ENCODE measurements at regions not wholly inside any gene's neighbourhood (a gene's known extent, or its start where the extent isn't known, plus 50 kb on each side); places are given as distances from the start of the nearest gene placed in this dataset.

GRCh38 chr9:16025627-16026026 lies 472.8 kb downstream of the CCDC171 start:
- no peak for TF ChIP-seq POLR2A (IDR thresholded peaks at IDR 0.05; ENCODE audit: low read length)
- TF ChIP-seq GATA1 (IDR thresholded peaks at IDR 0.05; ENCODE audit: low read depth, low read length), result no peak

GRCh38 chr9:16026886-16027285 lies 474.0 kb downstream of the CCDC171 start:
- no peak for DNase-seq
- no peak for TF ChIP-seq POLR2A (IDR thresholded peaks at IDR 0.05; ENCODE audit: low read length)
- no peak for TF ChIP-seq GATA1 (IDR thresholded peaks at IDR 0.05; ENCODE audit: low read depth, low read length)

More at GRCh38 chr9:16025627-16026026, 472.8 kb downstream of the CCDC171 start:
- DNase-seq, result no peak

- TF ChIP-seq GATA1 (IDR thresholded peaks at IDR 0.05; ENCODE audit: low read depth, low read length) (no peak), POLR2A (IDR thresholded peaks at IDR 0.05; ENCODE audit: low read length) (no peak)
- DNase-seq, result no peak
Observed at GRCh38 chr9:16028548-16028947, 475.7 kb downstream of the CCDC171 start.

GRCh38 chr9:16029046-16029615 lies 476.3 kb downstream of the CCDC171 start:
- TF ChIP-seq GATA1 (IDR thresholded peaks at IDR 0.05; ENCODE audit: low read depth, low read length) (no peak), POLR2A (IDR thresholded peaks at IDR 0.05; ENCODE audit: low read length) (no peak)
- DNase-seq, result no peak

GRCh38 chr9:16029796-16030363 lies 477.0 kb downstream of the CCDC171 start:
- DNase-seq, result no peak
- no peak for TF ChIP-seq POLR2A (IDR thresholded peaks at IDR 0.05; ENCODE audit: low read length)
- no peak for TF ChIP-seq GATA1 (IDR thresholded peaks at IDR 0.05; ENCODE audit: low read depth, low read length)

- no peak for TF ChIP-seq POLR2A (IDR thresholded peaks at IDR 0.05; ENCODE audit: low read length)
- no peak for DNase-seq
Observed at GRCh38 chr9:16030528-16031185, 477.8 kb downstream of the CCDC171 start.

- no peak for DNase-seq
Observed at GRCh38 chr9:16031486-16031885, 478.6 kb downstream of the CCDC171 start.

GRCh38 chr9:16031971-16032370 lies 479.1 kb downstream of the CCDC171 start:
- no peak for DNase-seq
- TF ChIP-seq GATA1 (IDR thresholded peaks at IDR 0.05; ENCODE audit: low read depth, low read length) (no peak), POLR2A (IDR thresholded peaks at IDR 0.05; ENCODE audit: low read length) (no peak)

More at GRCh38 chr9:16031486-16031885, 478.6 kb downstream of the CCDC171 start:
- TF ChIP-seq GATA1 (IDR thresholded peaks at IDR 0.05; ENCODE audit: low read depth, low read length) (no peak), POLR2A (IDR thresholded peaks at IDR 0.05; ENCODE audit: low read length) (no peak)

GRCh38 chr9:16032799-16033198 lies 480.0 kb downstream of the CCDC171 start:
- no peak for DNase-seq
- no peak for TF ChIP-seq POLR2A (IDR thresholded peaks at IDR 0.05; ENCODE audit: low read length)
- no peak for TF ChIP-seq GATA1 (IDR thresholded peaks at IDR 0.05; ENCODE audit: low read depth, low read length)

GRCh38 chr9:16033253-16033652 lies 480.4 kb downstream of the CCDC171 start:
- no peak for TF ChIP-seq POLR2A (IDR thresholded peaks at IDR 0.05; ENCODE audit: low read length)
- TF ChIP-seq GATA1 (IDR thresholded peaks at IDR 0.05; ENCODE audit: low read depth, low read length), result no peak

GRCh38 chr9:16033921-16034691 lies 481.3 kb downstream of the CCDC171 start:
- no peak for DNase-seq
- TF ChIP-seq POLR2A (IDR thresholded peaks at IDR 0.05; ENCODE audit: low read length) (no peak), GATA1 (IDR thresholded peaks at IDR 0.05; ENCODE audit: low read depth, low read length) (no peak)

More at GRCh38 chr9:16033253-16033652, 480.4 kb downstream of the CCDC171 start:
- DNase-seq, result no peak

- DNase-seq, result peak; percentile 20 to 25
Observed at GRCh38 chr9:16039218-16039987, 486.6 kb downstream of the CCDC171 start.

GRCh38 chr9:16039988-16040761 lies 487.3 kb downstream of the CCDC171 start:
- no peak for DNase-seq
- TF ChIP-seq GATA1 (IDR thresholded peaks at IDR 0.05; ENCODE audit: low read depth, low read length) (no peak), POLR2A (IDR thresholded peaks at IDR 0.05; ENCODE audit: low read length) (no peak)

More at GRCh38 chr9:16039218-16039987, 486.6 kb downstream of the CCDC171 start:
- TF ChIP-seq POLR2A (IDR thresholded peaks at IDR 0.05; ENCODE audit: low read length) (no peak), GATA1 (IDR thresholded peaks at IDR 0.05; ENCODE audit: low read depth, low read length) (no peak)
